HCT116 (cell line): ENCODE measurements at regions not wholly inside any gene's neighbourhood (a gene's known extent, or its start where the extent isn't known, plus 50 kb on each side); places are given as distances from the start of the nearest gene placed in this dataset.

Experiments used
- EGR1 ChIP-seq: IDR thresholded peaks from 2 replicates; pipeline ENCODE4 v1.6.1; 2012; ENCODE audit warnings: low read depth
- EZH2 ChIP-seq: fragments of 200-600 bp; sonication (generic); IDR thresholded peaks from 2 replicates; pipeline ENCODE4 v1.6.1; 2017; ENCODE audit warnings: antibody characterized with exemption, mixed run types
- EZH2phosphoT487 ChIP-seq: fragments of 200-600 bp; IDR thresholded peaks from 2 replicates; pipeline ENCODE4 v1.6.1; 2018; ENCODE audit warnings: antibody characterized with exemption, borderline replicate concordance
- POLR2A ChIP-seq: IDR thresholded peaks from 2 replicates; pipeline ENCODE4 v1.7.0; 2011; ENCODE audit warnings: borderline replicate concordance; ENCODE audit not compliant: insufficient read depth, insufficient read length; ENCODE audit errors: extremely low read depth
- RAD21 ChIP-seq: IDR thresholded peaks from 2 replicates; pipeline ENCODE4 v1.6.1; 2012; ENCODE audit warnings: low read depth, mild to moderate bottlenecking
- SP1 ChIP-seq: IDR thresholded peaks from 2 replicates; pipeline ENCODE4 v1.6.1; 2012; ENCODE audit warnings: low read depth
- YY1 ChIP-seq: IDR thresholded peaks from 2 replicates; pipeline ENCODE4 v1.6.1; 2011; ENCODE audit warnings: low read length, low read depth, moderate library complexity, mild to moderate bottlenecking; ENCODE audit not compliant: insufficient replicate concordance; ENCODE audit errors: extremely low read depth
- ZFX ChIP-seq: fragments of 450-650 bp; IDR thresholded peaks from 2 replicates; pipeline ENCODE4 v1.6.1; 2017
- TF ChIP-seq, protein P1 (sequence below), 3 experiments: fragments of 200-600 bp in 1 of 3; sonication (generic) in 1 of 3; IDR thresholded peaks in 2 of 3; conservative IDR thresholded peaks in 1 of 3; 2 replicates each; pipeline ENCODE4 v1.5.1; 2012 to 2017; ENCODE audit warnings: low read depth in 2 of 3, low read length in 2 of 3, antibody characterized with exemption in 1 of 3, borderline replicate concordance in 1 of 3, control low read depth in 1 of 3, mild to moderate bottlenecking in 1 of 3, mixed read lengths in 1 of 3, mixed run types in 1 of 3, moderate library complexity in 1 of 3; ENCODE audit not compliant: insufficient read depth in 1 of 3
- TF ChIP-seq, protein P2 (sequence below): IDR thresholded peaks from 2 replicates; pipeline ENCODE4 v1.6.1; 2012
- TF ChIP-seq, protein P3 (sequence below): IDR thresholded peaks from 2 replicates; pipeline ENCODE4 v1.6.1; 2011; ENCODE audit warnings: mild to moderate bottlenecking, low read length, moderate library complexity; ENCODE audit not compliant: insufficient replicate concordance; ENCODE audit errors: extremely low read depth
- TF ChIP-seq, protein P4 (sequence below): IDR thresholded peaks from 2 replicates; pipeline ENCODE4 v1.6.1; 2012

DNA sequence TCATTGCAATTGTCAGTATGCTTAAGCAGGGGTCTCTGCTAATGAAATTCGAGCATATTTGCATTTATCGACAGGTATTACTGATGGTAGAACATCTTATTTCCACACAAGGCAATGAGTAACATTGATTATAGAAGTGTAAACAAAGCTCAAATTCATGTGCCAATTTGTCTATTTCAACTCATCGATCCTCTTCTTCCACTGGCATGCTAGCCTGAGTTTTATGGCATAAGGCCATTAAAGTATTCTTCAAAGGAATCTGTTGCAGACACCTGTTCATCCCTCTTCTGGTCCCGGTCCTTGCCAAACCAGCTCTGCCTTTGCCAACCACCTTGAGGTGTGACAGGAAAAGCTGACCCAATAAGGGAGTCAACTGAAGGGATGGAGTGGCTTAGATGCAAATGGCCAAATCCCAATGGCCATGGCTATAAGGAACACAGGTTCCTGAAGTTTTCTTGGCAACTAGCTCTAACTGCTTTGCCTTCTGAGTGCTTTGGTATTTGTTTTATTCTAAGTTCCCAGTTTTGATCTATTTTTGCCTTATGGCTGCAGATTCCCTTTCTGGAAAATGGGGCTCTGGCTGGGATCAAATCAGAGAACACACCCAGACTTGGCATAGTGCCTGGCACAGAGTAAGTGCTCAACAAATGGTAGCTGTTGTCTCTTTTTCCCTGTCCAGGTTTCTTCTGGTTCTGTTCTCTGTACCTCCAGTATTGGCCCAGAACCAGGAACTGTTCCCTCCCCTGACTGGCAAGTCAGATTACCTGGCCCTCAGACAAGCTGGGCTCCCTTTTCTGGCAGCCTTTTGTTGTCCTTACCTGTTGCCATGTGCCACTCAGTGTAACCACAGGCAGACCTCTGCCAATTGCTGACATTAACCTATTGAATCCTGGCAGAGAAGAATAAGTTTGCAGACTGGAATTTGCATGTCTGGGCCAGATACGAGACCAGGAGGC lies 63.1 kb downstream of the RTL9 start:
- TF ChIP-seq, protein P1, sequence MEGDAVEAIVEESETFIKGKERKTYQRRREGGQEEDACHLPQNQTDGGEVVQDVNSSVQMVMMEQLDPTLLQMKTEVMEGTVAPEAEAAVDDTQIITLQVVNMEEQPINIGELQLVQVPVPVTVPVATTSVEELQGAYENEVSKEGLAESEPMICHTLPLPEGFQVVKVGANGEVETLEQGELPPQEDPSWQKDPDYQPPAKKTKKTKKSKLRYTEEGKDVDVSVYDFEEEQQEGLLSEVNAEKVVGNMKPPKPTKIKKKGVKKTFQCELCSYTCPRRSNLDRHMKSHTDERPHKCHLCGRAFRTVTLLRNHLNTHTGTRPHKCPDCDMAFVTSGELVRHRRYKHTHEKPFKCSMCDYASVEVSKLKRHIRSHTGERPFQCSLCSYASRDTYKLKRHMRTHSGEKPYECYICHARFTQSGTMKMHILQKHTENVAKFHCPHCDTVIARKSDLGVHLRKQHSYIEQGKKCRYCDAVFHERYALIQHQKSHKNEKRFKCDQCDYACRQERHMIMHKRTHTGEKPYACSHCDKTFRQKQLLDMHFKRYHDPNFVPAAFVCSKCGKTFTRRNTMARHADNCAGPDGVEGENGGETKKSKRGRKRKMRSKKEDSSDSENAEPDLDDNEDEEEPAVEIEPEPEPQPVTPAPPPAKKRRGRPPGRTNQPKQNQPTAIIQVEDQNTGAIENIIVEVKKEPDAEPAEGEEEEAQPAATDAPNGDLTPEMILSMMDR (IDR thresholded peaks at IDR 0.05 in 2 of 3, conservative IDR thresholded peaks at IDR 0.05 in 1 of 3; ENCODE audit: borderline replicate concordance in 1 of 3, insufficient read depth in 1 of 3, low read depth in 2 of 3, low read length in 2 of 3), result no peak
- TF ChIP-seq EZH2 (no peak), EZH2phosphoT487 (no peak), POLR2A (no peak), ZFX (no peak), EGR1 (no peak), YY1 (no peak), RAD21 (no peak), SP1 (no peak)
- TF ChIP-seq, protein P2, sequence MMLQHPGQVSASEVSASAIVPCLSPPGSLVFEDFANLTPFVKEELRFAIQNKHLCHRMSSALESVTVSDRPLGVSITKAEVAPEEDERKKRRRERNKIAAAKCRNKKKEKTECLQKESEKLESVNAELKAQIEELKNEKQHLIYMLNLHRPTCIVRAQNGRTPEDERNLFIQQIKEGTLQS, result no peak
- TF ChIP-seq, protein P3, sequence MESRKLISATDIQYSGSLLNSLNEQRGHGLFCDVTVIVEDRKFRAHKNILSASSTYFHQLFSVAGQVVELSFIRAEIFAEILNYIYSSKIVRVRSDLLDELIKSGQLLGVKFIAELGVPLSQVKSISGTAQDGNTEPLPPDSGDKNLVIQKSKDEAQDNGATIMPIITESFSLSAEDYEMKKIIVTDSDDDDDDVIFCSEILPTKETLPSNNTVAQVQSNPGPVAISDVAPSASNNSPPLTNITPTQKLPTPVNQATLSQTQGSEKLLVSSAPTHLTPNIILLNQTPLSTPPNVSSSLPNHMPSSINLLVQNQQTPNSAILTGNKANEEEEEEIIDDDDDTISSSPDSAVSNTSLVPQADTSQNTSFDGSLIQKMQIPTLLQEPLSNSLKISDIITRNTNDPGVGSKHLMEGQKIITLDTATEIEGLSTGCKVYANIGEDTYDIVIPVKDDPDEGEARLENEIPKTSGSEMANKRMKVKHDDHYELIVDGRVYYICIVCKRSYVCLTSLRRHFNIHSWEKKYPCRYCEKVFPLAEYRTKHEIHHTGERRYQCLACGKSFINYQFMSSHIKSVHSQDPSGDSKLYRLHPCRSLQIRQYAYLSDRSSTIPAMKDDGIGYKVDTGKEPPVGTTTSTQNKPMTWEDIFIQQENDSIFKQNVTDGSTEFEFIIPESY, result no peak
- TF ChIP-seq, protein P4, sequence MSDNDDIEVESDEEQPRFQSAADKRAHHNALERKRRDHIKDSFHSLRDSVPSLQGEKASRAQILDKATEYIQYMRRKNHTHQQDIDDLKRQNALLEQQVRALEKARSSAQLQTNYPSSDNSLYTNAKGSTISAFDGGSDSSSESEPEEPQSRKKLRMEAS, result no peak
